GM23338 (cell line): ENCODE measurements at regions not wholly inside any gene's neighbourhood (a gene's known extent, or its start where the extent isn't known, plus 50 kb on each side); places are given as distances from the start of the nearest gene placed in this dataset.

Experiments
- ATAC-seq: fragments of 200-7000 bp; cut with Tn5 transposase; 3 replicates; pipeline ENCODE4 v1.9.1; 2020
- DNase-seq: peaks from one replicate; pipeline ENCODE4 v3.0.0-alpha.2; 2015; ENCODE audit warnings: low spot score
- H2AFZ ChIP-seq: fragments of 200-600 bp; sonication (generic); 2 replicates; pipeline ENCODE4 v1.8.0; 2016; ENCODE audit warnings: antibody characterized with exemption, mild to moderate bottlenecking, moderate library complexity
- H3F3A ChIP-seq: fragments of 200-600 bp; sonication (generic); replicated peaks from 2 replicates; pipeline ENCODE4 v1.8.0; 2017; ENCODE audit warnings: antibody characterized with exemption, mixed run types, low read depth
- H3K27ac ChIP-seq: fragments of 200-600 bp; sonication (generic); 2 replicates; pipeline ENCODE4 v1.6.1; 2016; ENCODE audit warnings: low read depth
- H3K27me3 ChIP-seq: fragments of 200-600 bp; sonication (generic); 2 replicates; pipeline ENCODE4 v1.8.0; 2016; ENCODE audit warnings: mild to moderate bottlenecking, mixed run types, moderate library complexity; ENCODE audit not compliant: insufficient read depth
- H3K36me3 ChIP-seq: fragments of 200-600 bp; sonication (generic); 2 replicates; pipeline ENCODE4 v1.8.0; 2016; ENCODE audit warnings: mild to moderate bottlenecking; ENCODE audit not compliant: insufficient read depth
- H3K4me1 ChIP-seq: fragments of 200-600 bp; sonication (generic); 2 replicates; pipeline ENCODE4 v1.8.0; 2016; ENCODE audit warnings: mild to moderate bottlenecking, moderate library complexity; ENCODE audit not compliant: insufficient read depth
- H3K4me2 ChIP-seq: fragments of 200-600 bp; sonication (generic); 2 replicates; pipeline ENCODE4 v1.7.1; 2017; ENCODE audit warnings: mixed run types
- H3K4me3 ChIP-seq: fragments of 200-600 bp; sonication (generic); 2 replicates; pipeline ENCODE4 v1.6.1; 2016; ENCODE audit warnings: mixed run types
- H3K79me2 ChIP-seq: fragments of 200-600 bp; sonication (generic); replicated peaks from 2 replicates; pipeline ENCODE4 v1.8.0; 2017; ENCODE audit warnings: mild to moderate bottlenecking; ENCODE audit not compliant: insufficient read depth
- H3K9me2 ChIP-seq: fragments of 200-600 bp; sonication (generic); 2 replicates; pipeline ENCODE4 v1.8.0; 2017; ENCODE audit not compliant: insufficient read depth
- H4K20me1 ChIP-seq: fragments of 200-600 bp; sonication (generic); replicated peaks from 2 replicates; pipeline ENCODE4 v1.8.0; 2017; ENCODE audit warnings: mild to moderate bottlenecking; ENCODE audit not compliant: insufficient read depth
- H3K27ac Mint-ChIP-seq: 2 replicates; pipeline ENCODE4 v1.8.0; 2020; ENCODE audit warnings: inconsistent platforms, mild to moderate bottlenecking, moderate library complexity, mixed read lengths
- H3K27me3 Mint-ChIP-seq: 3 replicates; pipeline ENCODE4 v1.8.0; 2022; ENCODE audit warnings: low read depth, mild to moderate bottlenecking, moderate library complexity, mixed read lengths, inconsistent platforms; ENCODE audit not compliant: insufficient read depth, poor library complexity
- H3K36me3 Mint-ChIP-seq: 3 replicates; pipeline ENCODE4 v1.8.0; 2021; ENCODE audit warnings: low read depth, mild to moderate bottlenecking, inconsistent platforms, moderate library complexity, mixed read lengths
- H3K4me1 Mint-ChIP-seq: 3 replicates; pipeline ENCODE4 v1.8.0; 2020; ENCODE audit warnings: mild to moderate bottlenecking, inconsistent platforms, mixed read lengths
- H3K4me3 Mint-ChIP-seq: 3 replicates; pipeline ENCODE4 v1.8.0; 2021; ENCODE audit warnings: moderate library complexity, mild to moderate bottlenecking, inconsistent platforms, mixed read lengths
- H3K9me3 Mint-ChIP-seq: 3 replicates; pipeline ENCODE4 v1.8.0; 2020; ENCODE audit warnings: moderate library complexity, mild to moderate bottlenecking, inconsistent platforms, mixed read lengths
- CTCF ChIP-seq, 2 experiments: fragments of 200-600 bp in 1 of 2; sonication (generic) in 1 of 2; conservative IDR thresholded peaks; 2 replicates each; pipeline versions ENCODE4 v1.5.1 to v1.6.1; 2016 to 2017; ENCODE audit warnings: antibody characterized with exemption in 2 of 2, low read depth in 2 of 2, mild to moderate bottlenecking in 2 of 2, moderate library complexity in 1 of 2
- EZH2 ChIP-seq: fragments of 200-600 bp; sonication (generic); IDR thresholded peaks from one replicate; pipeline ENCODE4 v1.8.0; 2017; ENCODE audit warnings: antibody characterized with exemption, mild to moderate bottlenecking, low read depth; ENCODE audit not compliant: unreplicated experiment
- EZH2phosphoT487 ChIP-seq: fragments of 200-600 bp; sonication (generic); IDR thresholded peaks from one replicate; pipeline ENCODE4 v1.8.1; 2018; ENCODE audit warnings: antibody characterized with exemption; ENCODE audit not compliant: unreplicated experiment
- NANOG ChIP-seq: IDR thresholded peaks from 2 replicates; pipeline ENCODE4 v1.6.1; 2016; ENCODE audit warnings: antibody characterized with exemption, borderline replicate concordance
- ZNF114 ChIP-seq: fragments of 250-450 bp; sonication (Bioruptor Pico); IDR thresholded peaks from 2 replicates; pipeline ENCODE4 v1.5.0; 2020; ENCODE audit warnings: mild to moderate bottlenecking, moderate library complexity
- ZNF331 ChIP-seq: fragments of 250-450 bp; sonication (Bioruptor Pico); IDR thresholded peaks from 2 replicates; pipeline ENCODE4 v1.5.0; 2020; ENCODE audit warnings: low read depth, mild to moderate bottlenecking, moderate library complexity
- ZNF462 ChIP-seq: fragments of 250-450 bp; sonication (Bioruptor Pico); IDR thresholded peaks from 2 replicates; pipeline ENCODE4 v1.5.0; 2020; ENCODE audit warnings: mild to moderate bottlenecking, moderate library complexity

GRCh38 chrX:46125111-46125510 lies 420.1 kb downstream of the ZNF674 start (continued):
- TF ChIP-seq ZNF462: no peak
- TF ChIP-seq ZNF114: no peak
- TF ChIP-seq CTCF (conservative IDR thresholded peaks at IDR 0.05; ENCODE audit: low read depth in 2 of 2): no peak
- no peak for TF ChIP-seq EZH2phosphoT487
- TF ChIP-seq EZH2: no peak
- no peak for TF ChIP-seq NANOG

- Mint-ChIP-seq H3K27me3 (peaks cover 2% of the 10 kb centered on the region), H3K9me3 (no peaks in the 10 kb centered on the region), H3K27ac (no peak overlapping the region), H3K36me3 (no peaks in the 10 kb centered on the region; the same call in 2 of the 3 replicates), H3K4me1 (peaks cover 9% of the 10 kb centered on the region), H3K4me3 (no peak overlapping the region)
- H3K79me2 ChIP-seq: no peaks in the 10 kb centered on the region
- DNase-seq (no peak), ATAC-seq (no peak)
- H3K27ac ChIP-seq: no peak overlapping the region
- no peaks in the 10 kb centered on the region for H3K4me1 ChIP-seq
- H3K36me3 ChIP-seq: no peaks in the 10 kb centered on the region
- H2AFZ ChIP-seq: no peak overlapping the region
- H3K4me2 ChIP-seq: no peak overlapping the region
- H3K27me3 ChIP-seq: no peaks in the 10 kb centered on the region
- H3K9me2 ChIP-seq: no peaks in the 10 kb centered on the region
- H3K4me3 ChIP-seq: no peak overlapping the region
- H4K20me1 ChIP-seq: no peaks in the 10 kb centered on the region
- H3F3A ChIP-seq: no peaks in the 10 kb centered on the region
- no peak for TF ChIP-seq ZNF462
- TF ChIP-seq EZH2phosphoT487: no peak
- TF ChIP-seq ZNF331: no peak
- no peak for TF ChIP-seq EZH2
- no peak for TF ChIP-seq ZNF114
Observed at GRCh38 chrX:46117234-46117633, 428.0 kb downstream of the ZNF674 start.
